ENCODE measurements at regions not wholly inside any gene's neighbourhood (a gene's known extent, or its start where the extent isn't known, plus 50 kb on each side); places are given as distances from the start of the nearest gene placed in this dataset.

DNA sequence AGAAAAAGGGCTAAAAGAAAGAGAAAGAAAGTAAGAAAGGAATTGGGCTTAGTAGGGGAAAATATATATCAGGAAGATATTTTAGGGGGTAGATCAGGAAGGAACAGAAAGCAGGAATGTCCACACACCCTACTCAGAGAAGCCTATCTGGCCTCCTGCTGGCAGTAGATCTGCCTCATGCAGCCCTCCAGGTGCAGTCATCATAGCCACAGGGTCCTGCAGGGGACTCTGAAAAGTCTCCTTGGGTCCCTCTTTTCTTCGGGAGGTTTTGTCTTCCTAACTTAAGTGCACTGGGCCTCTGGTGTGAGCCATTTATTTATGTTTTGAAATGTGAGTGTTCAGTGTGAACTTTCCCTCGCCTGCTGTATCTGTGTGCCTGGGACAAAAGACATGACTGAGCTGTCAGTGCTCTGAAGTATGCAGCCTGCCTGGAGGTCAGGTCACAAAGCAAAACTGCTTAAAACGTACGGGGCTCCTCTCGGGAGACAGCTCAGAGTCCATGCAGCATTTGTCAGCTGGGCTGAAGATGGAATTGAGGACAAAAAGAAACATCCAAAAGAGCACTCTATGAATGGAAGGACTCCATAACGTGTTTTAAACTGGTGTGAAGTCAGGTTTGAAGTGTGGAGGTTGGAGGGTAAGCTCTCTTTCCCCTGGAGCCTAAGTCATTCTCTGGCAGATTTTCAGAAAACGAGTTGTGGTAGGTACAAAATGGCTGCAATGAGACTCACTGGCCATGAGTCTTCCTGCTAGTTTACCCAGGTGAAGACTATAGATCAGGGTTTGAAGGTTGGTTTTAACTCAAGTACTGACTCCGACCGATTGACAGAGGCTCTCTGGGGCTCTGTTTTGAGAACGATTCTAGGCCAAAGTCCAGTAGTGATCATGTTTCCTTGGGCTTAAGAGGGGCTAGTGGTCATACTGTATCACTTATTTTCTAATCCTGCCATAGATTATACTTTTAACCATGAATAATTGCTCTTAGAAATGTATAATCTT lies 151.8 kb upstream of the GDNF start:
- POLR2A ChIA-PET: no interaction called here
- H3K4me3 Mint-ChIP-seq: no peak overlapping the region
- H3K27me3 Mint-ChIP-seq: peaks cover 0 to 18% (median 3%) of the 10 kb centered on the region in 5 donors
- no peak overlapping the region for H3K27ac Mint-ChIP-seq
- H3K9me3 Mint-ChIP-seq: peaks cover 0 to 30% (median 0%) of the 10 kb centered on the region in 9 donors
- peaks cover 0 to 2% (median 0%) of the 10 kb centered on the region in 3 donors for H3K36me3 Mint-ChIP-seq
- no peaks in the 10 kb centered on the region for H3K4me1 Mint-ChIP-seq
- DNase-seq (no peak), ATAC-seq (no peak)

DNA sequence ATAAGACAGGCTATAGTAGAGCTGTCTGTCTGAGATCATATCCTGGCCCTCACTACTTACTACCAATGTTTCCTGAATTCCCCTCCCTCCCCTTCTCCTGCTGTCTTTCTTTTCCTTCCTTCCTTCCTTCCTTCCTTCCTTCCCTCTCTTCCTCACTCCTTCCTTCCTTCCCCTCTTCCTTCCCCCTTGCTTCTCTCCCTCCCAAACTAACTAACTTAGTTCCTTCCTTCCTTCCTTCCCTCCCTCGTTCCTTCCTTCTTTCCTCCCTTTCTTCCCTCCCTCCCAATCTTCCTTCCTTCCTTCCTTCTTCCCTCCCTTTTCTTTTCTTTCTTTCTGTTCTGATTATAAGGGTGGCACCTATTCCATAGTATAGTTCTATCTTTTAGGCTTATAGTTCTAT lies 150.0 kb upstream of the GDNF start:
- Mint-ChIP-seq H3K27me3 (peaks cover 0 to 18% (median 4%) of the 10 kb centered on the region in 5 donors), H3K4me3 (no peak overlapping the region), H3K27ac (no peak overlapping the region)

DNA sequence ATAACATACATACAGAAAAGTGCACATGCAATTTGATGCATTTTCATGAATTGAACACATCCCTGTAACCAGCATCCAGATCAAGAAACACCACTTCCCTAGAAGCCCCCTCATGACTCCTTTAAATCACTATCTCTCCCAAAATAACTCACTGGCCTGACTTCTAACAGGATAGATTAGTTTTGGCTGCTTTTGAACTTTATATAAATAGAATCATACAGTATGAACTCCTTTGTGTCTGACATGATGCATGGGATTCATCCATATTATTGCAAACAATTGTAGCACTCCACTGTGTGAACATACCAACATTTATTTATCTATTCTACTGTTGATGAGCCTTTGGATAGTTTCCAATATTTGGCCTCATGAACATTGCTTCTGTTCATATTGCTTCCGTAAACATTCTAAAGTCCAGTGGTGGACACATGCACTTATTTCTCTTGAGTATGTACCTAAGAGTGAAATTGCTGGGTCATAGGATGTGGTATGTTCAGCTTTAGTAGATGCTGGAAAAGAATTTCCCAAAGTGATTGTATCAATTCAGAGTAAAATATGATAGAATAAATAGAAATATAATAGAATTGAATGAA lies 148.7 kb upstream of the GDNF start:
- Mint-ChIP-seq H3K9me3 (peaks cover 0 to 30% (median 0%) of the 10 kb centered on the region in 9 donors), H3K36me3 (peaks cover 0 to 2% (median 0%) of the 10 kb centered on the region in 3 donors), H3K4me1 (no peaks in the 10 kb centered on the region), H3K27ac (no peak overlapping the region), H3K27me3 (peaks cover 0 to 18% (median 4%) of the 10 kb centered on the region in 5 donors), H3K4me3 (no peak overlapping the region)
- ATAC-seq (no peak), DNase-seq (no peak)
- POLR2A ChIA-PET: no interaction called here

More for the DNA sequence above, 150.0 kb upstream of the GDNF start:
- Mint-ChIP-seq H3K36me3 (peaks cover 0 to 2% (median 0%) of the 10 kb centered on the region in 3 donors), H3K9me3 (peaks cover 0 to 30% (median 0%) of the 10 kb centered on the region in 9 donors), H3K4me1 (no peaks in the 10 kb centered on the region)
- ATAC-seq: no peak
- POLR2A ChIA-PET: no interaction called here
- no peak for DNase-seq

DNA sequence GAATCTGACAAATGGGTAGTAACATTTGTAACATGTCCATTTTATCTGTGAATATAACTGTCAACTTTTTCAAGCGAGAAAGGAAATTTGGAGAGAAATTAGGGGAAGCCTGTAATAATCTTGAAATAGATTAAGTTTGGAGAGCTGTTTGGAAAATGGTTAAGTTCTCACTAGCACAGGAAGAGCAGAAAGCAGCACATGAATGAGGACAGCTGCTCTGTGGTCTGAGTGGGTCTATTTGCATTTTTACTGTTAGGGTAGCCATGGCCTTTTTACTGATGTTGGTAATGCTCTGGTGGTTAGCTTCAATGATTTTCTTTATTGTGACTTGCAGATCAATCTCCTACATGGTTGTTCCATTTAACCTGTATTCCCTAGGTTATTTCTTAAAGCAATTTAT lies 144.5 kb upstream of the GDNF start:
- no peak for DNase-seq
- no peaks in the 10 kb centered on the region for H3K4me1 Mint-ChIP-seq
- peaks cover 0 to 10% (median 6%) of the 10 kb centered on the region in 9 donors for H3K9me3 Mint-ChIP-seq
- POLR2A ChIA-PET: interaction anchor here (0.6 kb wide), 1 partner anchor 1000 kb away, joined by 4 read pairs; no protein-coding TSS in a partner anchor
- no peaks in the 10 kb centered on the region for H3K36me3 Mint-ChIP-seq
- peaks cover 0 to 4% (median 0%) of the 10 kb centered on the region in 5 donors for H3K27me3 Mint-ChIP-seq
- no peak for ATAC-seq
- H3K4me3 Mint-ChIP-seq: no peak overlapping the region
- no peak overlapping the region for H3K27ac Mint-ChIP-seq

DNA sequence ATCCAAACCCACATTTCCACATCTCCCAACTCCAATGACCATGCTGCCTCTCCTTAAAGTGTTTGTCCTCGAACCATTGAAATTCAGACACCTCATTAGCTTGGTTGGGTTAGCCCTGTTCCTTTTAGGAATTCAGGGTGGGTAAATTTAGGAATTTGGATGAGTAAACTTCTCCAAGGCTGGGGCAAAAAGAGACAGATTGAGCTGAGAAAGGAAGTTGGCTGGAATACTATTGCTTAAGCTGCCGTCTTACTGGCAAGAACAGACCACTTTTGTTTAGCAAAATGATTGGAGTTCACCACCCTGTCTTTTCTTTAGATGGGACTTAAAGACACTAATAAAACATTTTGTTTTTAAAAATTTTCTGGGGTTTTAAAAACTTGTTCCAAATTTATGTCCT lies 143.6 kb upstream of the GDNF start:
- Mint-ChIP-seq H3K4me1 (no peaks in the 10 kb centered on the region), H3K9me3 (peaks cover 0 to 13% (median 6%) of the 10 kb centered on the region in 9 donors), H3K27me3 (peaks cover 0 to 4% (median 0%) of the 10 kb centered on the region in 5 donors), H3K27ac (no peak overlapping the region), H3K4me3 (no peak overlapping the region), H3K36me3 (no peaks in the 10 kb centered on the region)
- DNase-seq (no peak), ATAC-seq (no peak)
- POLR2A ChIA-PET: no interaction called here

DNA sequence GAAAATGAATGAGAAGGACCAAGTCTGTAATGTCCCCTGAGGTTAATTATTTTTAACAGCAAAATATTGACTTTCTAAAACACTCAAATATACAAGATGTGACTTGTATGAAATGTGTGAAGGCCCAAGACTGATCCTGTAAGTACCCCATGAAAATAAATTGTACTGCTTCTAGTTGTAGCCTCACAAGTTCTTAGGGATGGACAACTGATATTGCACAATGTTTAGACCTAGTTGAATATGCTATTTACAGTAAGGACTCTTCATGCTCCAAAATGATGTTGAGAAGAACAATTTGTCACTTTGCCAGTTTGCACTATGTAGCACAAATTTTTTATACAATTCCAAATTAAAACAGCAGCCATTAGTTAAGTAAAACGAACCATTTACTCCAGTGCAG lies 139.7 kb upstream of the GDNF start:
- peaks cover 0 to 2% (median 0%) of the 10 kb centered on the region in 5 donors for H3K27me3 Mint-ChIP-seq
- DNase-seq (no peak), ATAC-seq (no peak)
- H3K27ac Mint-ChIP-seq: no peak overlapping the region
- POLR2A ChIA-PET: no interaction called here
- peaks cover 2 to 20% (median 10%) of the 10 kb centered on the region in 9 donors for H3K9me3 Mint-ChIP-seq
- no peaks in the 10 kb centered on the region for H3K4me1 Mint-ChIP-seq
- H3K36me3 Mint-ChIP-seq: peaks cover 0 to 5% (median 0%) of the 10 kb centered on the region in 3 donors
- no peak overlapping the region for H3K4me3 Mint-ChIP-seq

DNA sequence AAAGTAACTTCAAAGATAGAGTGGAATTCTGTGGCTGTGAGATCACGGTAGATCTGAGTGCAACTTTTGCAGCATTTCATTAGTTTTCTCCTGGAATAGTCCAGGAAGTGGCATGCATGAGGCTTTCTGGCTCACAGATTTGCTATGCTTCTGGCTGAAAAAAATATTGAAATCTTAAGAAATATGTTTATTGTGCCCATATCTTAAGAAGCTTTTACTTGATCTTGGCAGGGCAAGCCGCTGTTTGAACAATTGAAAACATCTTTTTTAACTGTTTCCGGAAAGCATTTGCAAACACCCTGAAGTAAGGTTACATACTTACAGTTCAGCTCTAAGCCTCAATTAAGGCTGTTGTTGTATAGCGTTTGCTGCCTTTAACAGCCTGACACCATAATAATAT lies 135.7 kb upstream of the GDNF start:
- Mint-ChIP-seq H3K27ac (no peak overlapping the region), H3K36me3 (peaks cover 0 to 5% (median 0%) of the 10 kb centered on the region in 3 donors), H3K27me3 (peaks cover 0 to 2% (median 0%) of the 10 kb centered on the region in 5 donors), H3K4me1 (no peaks in the 10 kb centered on the region), H3K9me3 (peaks cover 0 to 13% (median 4%) of the 10 kb centered on the region in 9 donors), H3K4me3 (no peak overlapping the region)
- no peak for DNase-seq
- POLR2A ChIA-PET: no interaction called here
- ATAC-seq: no peak

DNA sequence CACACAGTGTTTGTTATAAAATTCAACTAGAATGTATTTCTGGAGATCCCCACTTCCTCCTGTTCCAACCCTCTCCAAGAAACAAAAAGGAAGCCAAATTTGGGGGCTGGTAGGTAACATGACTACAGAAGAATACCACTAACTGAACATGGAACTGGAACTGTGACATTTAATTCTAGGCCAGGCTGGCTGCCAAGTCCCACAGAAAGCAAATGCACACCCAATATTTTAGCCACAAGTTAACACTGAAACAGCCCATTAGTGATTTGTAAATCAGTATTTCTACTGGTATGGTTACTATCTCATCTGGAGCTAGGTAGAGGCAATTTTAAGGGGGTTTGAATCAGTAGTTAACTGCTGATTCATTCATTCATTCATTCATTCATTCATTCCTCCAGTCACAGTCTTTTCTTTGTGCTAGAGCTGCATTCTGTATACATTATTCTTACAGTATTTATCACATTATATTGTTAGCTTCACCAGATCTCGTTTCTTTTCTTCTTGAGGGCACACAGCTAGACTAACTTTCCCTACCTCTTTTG lies 131.7 kb upstream of the GDNF start:
- POLR2A ChIA-PET: no interaction called here
- Mint-ChIP-seq H3K9me3 (peaks cover 0 to 4% (median 0%) of the 10 kb centered on the region in 9 donors), H3K27me3 (peaks cover 0 to 11% (median 2%) of the 10 kb centered on the region in 5 donors), H3K36me3 (peaks cover 0 to 1% (median 0%) of the 10 kb centered on the region in 3 donors), H3K4me1 (no peaks in the 10 kb centered on the region), H3K4me3 (no peak overlapping the region), H3K27ac (no peak overlapping the region)
- DNase-seq: no peak
- ATAC-seq: no peak

DNA sequence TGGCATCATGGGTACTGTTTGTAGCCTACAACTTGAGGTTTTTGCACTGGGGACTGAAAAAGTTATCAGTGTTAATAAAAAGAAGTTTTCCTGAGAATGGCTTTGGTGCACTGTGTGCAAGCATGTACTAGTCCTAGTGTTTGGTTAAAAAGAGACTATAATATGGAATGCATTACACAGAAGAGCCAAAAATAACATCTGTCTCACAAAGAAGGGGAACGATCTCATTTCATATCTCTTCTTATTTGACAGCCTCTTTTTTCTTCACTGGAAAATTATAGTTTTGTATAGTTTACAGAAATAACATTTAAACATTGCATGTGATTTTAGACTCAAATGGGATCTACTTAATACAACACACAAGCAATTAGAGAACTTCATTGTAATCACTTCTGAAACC lies 127.0 kb upstream of the GDNF start:
- Mint-ChIP-seq H3K4me1 (no peaks in the 10 kb centered on the region), H3K27me3 (peaks cover 0 to 17% (median 4%) of the 10 kb centered on the region in 5 donors), H3K36me3 (no peaks in the 10 kb centered on the region), H3K9me3 (peaks cover 0 to 2% (median 0%) of the 10 kb centered on the region in 9 donors), H3K4me3 (no peak overlapping the region), H3K27ac (no peak overlapping the region)
- no peak for ATAC-seq
- DNase-seq: no peak
- POLR2A ChIA-PET: no interaction called here

DNA sequence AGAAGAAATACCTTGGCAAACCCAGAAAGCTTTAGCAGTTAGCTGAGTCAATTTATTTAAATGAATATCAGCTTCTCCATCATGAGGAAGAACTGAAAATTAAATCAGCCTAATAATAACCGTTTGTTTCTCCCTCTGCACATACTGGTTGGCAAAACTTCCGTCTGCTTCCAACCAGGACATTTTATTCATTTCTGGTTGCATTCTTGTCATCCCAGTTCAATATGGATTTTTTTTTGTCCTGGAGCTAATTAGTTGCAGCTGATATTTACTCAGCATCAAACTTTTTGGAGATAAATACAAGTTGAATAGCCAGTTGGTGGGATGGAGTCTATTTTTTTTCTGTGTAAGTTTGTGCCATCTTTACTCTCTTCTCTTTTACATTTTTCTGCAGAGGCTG lies 126.5 kb upstream of the GDNF start:
- H3K36me3 Mint-ChIP-seq: no peaks in the 10 kb centered on the region
- ATAC-seq: no peak
- H3K4me3 Mint-ChIP-seq: no peak overlapping the region
- H3K27ac Mint-ChIP-seq: no peak overlapping the region
- peaks cover 0 to 17% (median 4%) of the 10 kb centered on the region in 5 donors for H3K27me3 Mint-ChIP-seq
- no peaks in the 10 kb centered on the region for H3K4me1 Mint-ChIP-seq
- POLR2A ChIA-PET: no interaction called here
- peaks cover 0 to 2% (median 0%) of the 10 kb centered on the region in 9 donors for H3K9me3 Mint-ChIP-seq
- no peak for DNase-seq

DNA sequence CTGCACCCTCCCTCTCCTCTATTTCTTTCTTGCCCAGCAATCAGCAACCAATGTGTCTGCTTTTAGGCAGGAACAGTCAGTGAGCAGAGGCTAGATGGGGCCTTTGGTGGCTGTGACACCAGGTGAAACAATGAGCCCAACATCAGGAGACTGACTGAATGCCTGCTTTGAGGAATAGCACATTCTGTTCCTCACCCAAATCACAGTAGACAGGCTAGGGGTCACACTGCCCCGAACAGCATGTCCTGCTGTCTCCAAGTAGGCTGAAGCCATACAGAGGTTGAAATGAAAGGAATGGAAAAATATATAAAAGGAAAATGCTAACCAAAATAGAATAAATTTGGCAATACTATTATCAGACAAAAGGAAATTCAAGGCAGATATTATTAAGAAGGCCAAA lies 122.5 kb upstream of the GDNF start:
- H3K9me3 Mint-ChIP-seq: peaks cover 2 to 34% (median 18%) of the 10 kb centered on the region in 9 donors
- H3K36me3 Mint-ChIP-seq: peaks cover 0 to 13% (median 2%) of the 10 kb centered on the region in 3 donors
- H3K27me3 Mint-ChIP-seq: peaks cover 0 to 7% (median 1%) of the 10 kb centered on the region in 5 donors
- POLR2A ChIA-PET: no interaction called here
- ATAC-seq (no peak), DNase-seq (no peak)
- no peaks in the 10 kb centered on the region for H3K4me1 Mint-ChIP-seq
- no peak overlapping the region for H3K4me3 Mint-ChIP-seq
- H3K27ac Mint-ChIP-seq: no peak overlapping the region

DNA sequence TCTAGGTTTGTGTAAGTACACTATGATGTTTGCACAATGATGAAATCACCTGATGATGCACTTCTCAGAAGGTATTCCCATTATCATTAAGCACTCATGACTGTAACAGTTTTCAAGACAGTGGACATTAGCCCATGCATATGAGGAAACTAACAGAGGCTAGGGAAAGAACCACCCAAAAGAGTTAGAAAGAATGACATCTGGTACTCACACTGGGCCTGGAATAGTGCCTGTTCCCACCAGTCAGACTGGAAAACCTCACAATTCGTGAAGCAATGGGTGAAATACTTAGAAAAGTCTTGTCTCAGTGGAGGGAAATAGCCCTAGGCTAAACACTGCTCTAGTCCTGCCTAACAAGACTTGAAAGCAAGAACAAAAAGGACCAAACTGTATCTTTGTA lies 117.4 kb upstream of the GDNF start:
- H3K9me3 Mint-ChIP-seq: peaks cover 4 to 34% (median 20%) of the 10 kb centered on the region in 9 donors
- no peak overlapping the region for H3K4me3 Mint-ChIP-seq
- DNase-seq (no peak), ATAC-seq (no peak)
- POLR2A ChIA-PET: no interaction called here
- no peaks in the 10 kb centered on the region for H3K4me1 Mint-ChIP-seq
- no peak overlapping the region for H3K27ac Mint-ChIP-seq
- peaks cover 0 to 13% (median 2%) of the 10 kb centered on the region in 3 donors for H3K36me3 Mint-ChIP-seq
- peaks cover 0 to 4% (median 0%) of the 10 kb centered on the region in 5 donors for H3K27me3 Mint-ChIP-seq

DNA sequence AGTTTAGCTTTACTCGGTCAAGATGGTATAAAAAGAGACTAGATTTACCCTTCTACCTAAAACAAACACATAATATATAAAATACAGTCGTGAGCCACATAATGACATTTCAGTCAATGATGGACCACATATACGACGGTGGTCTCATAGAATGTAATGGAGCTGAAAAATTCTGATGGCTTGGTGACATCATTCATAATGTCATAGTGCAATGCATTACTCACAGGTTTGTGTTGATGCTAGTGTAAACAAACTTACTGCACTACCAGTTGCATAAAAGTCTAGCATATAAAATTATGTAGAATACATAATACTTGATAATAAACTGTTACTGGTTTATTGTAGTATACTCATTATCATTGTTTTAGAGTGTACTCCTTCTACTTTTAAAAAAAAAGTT lies 115.9 kb upstream of the GDNF start:
- Mint-ChIP-seq H3K36me3 (peaks cover 0 to 13% (median 2%) of the 10 kb centered on the region in 3 donors), H3K27ac (no peak overlapping the region), H3K9me3 (peaks cover 6 to 34% (median 20%) of the 10 kb centered on the region in 9 donors), H3K4me3 (no peak overlapping the region), H3K27me3 (peaks cover 0 to 4% (median 2%) of the 10 kb centered on the region in 5 donors), H3K4me1 (no peaks in the 10 kb centered on the region)
- no peak for ATAC-seq
- POLR2A ChIA-PET: no interaction called here
- DNase-seq: no peak
